ENCODE measurements at regions not wholly inside any gene's neighbourhood (a gene's known extent, or its start where the extent isn't known, plus 50 kb on each side); places are given as distances from the start of the nearest gene placed in this dataset.
"Not testable (repeated sequence)": the region's sequence is repeated elsewhere in the genome, so short reads cannot be mapped to it uniquely, and the experiment has no call there.

- not testable (repeated sequence) for TF ChIP-seq CTCF, POLR2A (IDR thresholded peaks at IDR 0.05)
Measured at GRCh38 chr7:106747301-106747700, 86.3 kb upstream of the CCDC71L start.
